Natural killer cell treated with Interleukin-12 subunit alpha and Interleukin-12 subunit beta and Interleukin-15 and Interleukin-18, amount 100 ng/mL, for 72 hours (primary cell): ENCODE measurements at regions not wholly inside any gene's neighbourhood (a gene's known extent, or its start where the extent isn't known, plus 50 kb on each side); places are given as distances from the start of the nearest gene placed in this dataset.
A peak's percentile ranks its signal among the peaks of the same experiment; 100 is the strongest.
"Not testable (repeated sequence)": the region's sequence is repeated elsewhere in the genome, so short reads cannot be mapped to it uniquely, and the experiment has no call there.

ENCODE experiments used
- ATAC-seq, 2 donors: fragments of 150-1000 bp; cut with Tn5 transposase in 1 of 2; sonication (Bioruptor Pico), chemical (Tn5 transposase) in 1 of 2; 2 replicates each; pipeline ENCODE4 v1.10.0; 2021
- DNase-seq: peaks from one replicate; pipeline ENCODE4 v3.0.0; 2022; ENCODE audit warnings: low spot score
- H3K27ac Mint-ChIP-seq, 2 donors: 1 replicate in 1 of 2; 2 replicates in 1 of 2; pipeline ENCODE4 v1.8.0; 2022; ENCODE audit warnings: mixed read lengths in 2 of 2, mild to moderate bottlenecking in 1 of 2, moderate library complexity in 1 of 2
- H3K27me3 Mint-ChIP-seq, 2 donors: 1 replicate in 1 of 2; 2 replicates in 1 of 2; pipeline ENCODE4 v1.8.0; 2022; ENCODE audit warnings: mixed read lengths in 2 of 2
- H3K36me3 Mint-ChIP-seq: one replicate; pipeline ENCODE4 v1.8.0; 2022; ENCODE audit warnings: mixed read lengths
- H3K4me1 Mint-ChIP-seq, 2 donors: 1 replicate in 1 of 2; 2 replicates in 1 of 2; pipeline ENCODE4 v1.8.0; 2022; ENCODE audit warnings: low read depth in 2 of 2, mixed read lengths in 2 of 2, mild to moderate bottlenecking in 1 of 2
- H3K4me3 Mint-ChIP-seq: one replicate; pipeline ENCODE4 v1.8.0; 2022; ENCODE audit warnings: mixed read lengths
- H3K9me3 Mint-ChIP-seq: 2 replicates; pipeline ENCODE4 v1.8.0; 2022; ENCODE audit warnings: mixed read lengths

- H3K9me3 Mint-ChIP-seq = no peaks in the 10 kb centered on the region
- H3K36me3 Mint-ChIP-seq = no peaks in the 10 kb centered on the region
- H3K27ac Mint-ChIP-seq = no peak overlapping the region
- ATAC-seq (no peak), DNase-seq (no peak)
- H3K4me1 Mint-ChIP-seq = no peaks in the 10 kb centered on the region
- H3K27me3 Mint-ChIP-seq = peaks cover 8 to 27% of the 10 kb centered on the region in 2 donors
- H3K4me3 Mint-ChIP-seq = no peak overlapping the region
These were observed 68.8 kb downstream of the SSX7 start for GRCh38 chrX:52585892-52586291.

GRCh38 chrX:52577464-52578173, 60.8 kb upstream of the XAGE1B start:
- Mint-ChIP-seq H3K9me3 (no peaks in the 10 kb centered on the region), H3K4me1 (peaks cover 0 to 2% of the 10 kb centered on the region in 2 donors), H3K27ac (no peak overlapping the region), H3K27me3 (peaks cover 0 to 30% of the 10 kb centered on the region in 2 donors), H3K4me3 (no peak overlapping the region), H3K36me3 (no peaks in the 10 kb centered on the region)
- DNase-seq (no peak), ATAC-seq (no peak)

- Mint-ChIP-seq H3K36me3 (no peaks in the 10 kb centered on the region), H3K4me3 (no peak overlapping the region), H3K4me1 (peaks cover 0 to 2% of the 10 kb centered on the region in 2 donors), H3K27me3 (peaks cover 0 to 27% of the 10 kb centered on the region in 2 donors), H3K27ac (no peak overlapping the region), H3K9me3 (no peaks in the 10 kb centered on the region)
- no peak for DNase-seq
- no peak for ATAC-seq
These were observed 60.1 kb upstream of the XAGE1B start for GRCh38 chrX:52576946-52577345.

- Mint-ChIP-seq H3K27me3 (peaks cover 0 to 25% of the 10 kb centered on the region in 2 donors), H3K4me1 (peaks cover 0 to 2% of the 10 kb centered on the region in 2 donors), H3K27ac (no peak overlapping the region), H3K36me3 (no peaks in the 10 kb centered on the region), H3K9me3 (no peaks in the 10 kb centered on the region), H3K4me3 (no peak overlapping the region)
- DNase-seq = no peak
- ATAC-seq = no peak
These were observed 59.6 kb upstream of the XAGE1B start for GRCh38 chrX:52576474-52576873.

GRCh38 chrX:52574416-52575275, 57.8 kb upstream of the XAGE1B start:
- peaks cover 0 to 2% of the 10 kb centered on the region in 2 donors for H3K4me1 Mint-ChIP-seq
- no peaks in the 10 kb centered on the region for H3K9me3 Mint-ChIP-seq
- H3K4me3 Mint-ChIP-seq = no peak overlapping the region
- ATAC-seq = peak in 1 of 2 donors; percentile 62
- H3K27me3 Mint-ChIP-seq = peaks cover 0 to 23% of the 10 kb centered on the region in 2 donors
- H3K36me3 Mint-ChIP-seq = no peaks in the 10 kb centered on the region
- H3K27ac Mint-ChIP-seq = no peak overlapping the region
- DNase-seq = no peak

- H3K9me3 Mint-ChIP-seq, H3K4me3 Mint-ChIP-seq, ATAC-seq, DNase-seq, H3K4me1 Mint-ChIP-seq, H3K36me3 Mint-ChIP-seq, H3K27ac Mint-ChIP-seq: not testable (repeated sequence)
- peaks cover 0 to 30% of the 10 kb centered on the region in 2 donors for H3K27me3 Mint-ChIP-seq
These were observed 51.3 kb upstream of the XAGE1B start for GRCh38 chrX:52568146-52568545.
